OCI-LY3 (cell line): ENCODE measurements at regions not wholly inside any gene's neighbourhood (a gene's known extent, or its start where the extent isn't known, plus 50 kb on each side); places are given as distances from the start of the nearest gene placed in this dataset.

ENCODE experiments used
- H2AFZ ChIP-seq: fragments of 200-600, 300-600 bp; shearing (Covaris generic); 2 replicates; pipeline ENCODE4 v1.6.0; 2014; ENCODE audit warnings: antibody characterized with exemption, low read depth, low read length
- H3K27ac ChIP-seq: fragments of 200-600, 300-600 bp; sonication (generic); 2 replicates; pipeline ENCODE4 v1.5.1; 2014; ENCODE audit warnings: mild to moderate bottlenecking, low read length, moderate library complexity, mixed read lengths
- H3K27me3 ChIP-seq: fragments of 200-600, 300-600 bp; sonication (generic); 2 replicates; pipeline ENCODE4 v1.6.1; 2014; ENCODE audit warnings: low read depth, low read length, mixed read lengths
- H3K36me3 ChIP-seq: fragments of 200-600, 300-600 bp; sonication (generic); replicated peaks from 2 replicates; pipeline ENCODE3; 2014; ENCODE audit warnings: low read depth, low read length, mixed read lengths
- H3K4me1 ChIP-seq: fragments of 300-600, 200-600 bp; sonication (generic); 2 replicates; pipeline ENCODE4 v1.6.1; 2014; ENCODE audit warnings: low read length, mixed read lengths
- H3K4me2 ChIP-seq: fragments of 200-600, 300-600 bp; sonication (generic); 2 replicates; pipeline ENCODE4 v1.6.1; 2014; ENCODE audit warnings: low read length, mixed read lengths
- H3K4me3 ChIP-seq: fragments of 300-600, 200-600 bp; sonication (generic); 2 replicates; pipeline ENCODE4 v1.5.1; 2014; ENCODE audit warnings: antibody characterized with exemption, mild to moderate bottlenecking, low read length, moderate library complexity
- H3K79me2 ChIP-seq: fragments of 300-600, 200-600 bp; shearing (Covaris generic); 2 replicates; pipeline ENCODE4 v1.6.1; 2014; ENCODE audit warnings: mild to moderate bottlenecking, low read length, mixed read lengths
- H3K9ac ChIP-seq: fragments of 300-600, 200-600 bp; shearing (Covaris generic); 2 replicates; pipeline ENCODE4 v1.6.0; 2014; ENCODE audit warnings: mild to moderate bottlenecking, low read length, moderate library complexity
- H3K9me3 ChIP-seq: fragments of 200-600, 300-600 bp; shearing (Covaris generic); 2 replicates; pipeline ENCODE4 v1.6.1; 2014; ENCODE audit warnings: low read length, mixed read lengths; ENCODE audit not compliant: insufficient read depth
- H4K20me1 ChIP-seq: fragments of 200-600, 300-600 bp; sonication (generic); 2 replicates; pipeline ENCODE4 v1.6.1; 2016; ENCODE audit warnings: low read length, mixed read lengths; ENCODE audit not compliant: insufficient read depth
- CTCF ChIP-seq: fragments of 200-600, 300-600 bp; sonication (generic); IDR thresholded peaks from 2 replicates; pipeline ENCODE4 v1.5.1; 2014; ENCODE audit warnings: antibody characterized with exemption, low read length, low read depth
- EZH2phosphoT487 ChIP-seq: fragments of 200-600 bp; shearing (Covaris generic); IDR thresholded peaks from 2 replicates; pipeline ENCODE4 v1.6.1; 2018; ENCODE audit warnings: antibody characterized with exemption, mixed run types, low read depth

DNA sequence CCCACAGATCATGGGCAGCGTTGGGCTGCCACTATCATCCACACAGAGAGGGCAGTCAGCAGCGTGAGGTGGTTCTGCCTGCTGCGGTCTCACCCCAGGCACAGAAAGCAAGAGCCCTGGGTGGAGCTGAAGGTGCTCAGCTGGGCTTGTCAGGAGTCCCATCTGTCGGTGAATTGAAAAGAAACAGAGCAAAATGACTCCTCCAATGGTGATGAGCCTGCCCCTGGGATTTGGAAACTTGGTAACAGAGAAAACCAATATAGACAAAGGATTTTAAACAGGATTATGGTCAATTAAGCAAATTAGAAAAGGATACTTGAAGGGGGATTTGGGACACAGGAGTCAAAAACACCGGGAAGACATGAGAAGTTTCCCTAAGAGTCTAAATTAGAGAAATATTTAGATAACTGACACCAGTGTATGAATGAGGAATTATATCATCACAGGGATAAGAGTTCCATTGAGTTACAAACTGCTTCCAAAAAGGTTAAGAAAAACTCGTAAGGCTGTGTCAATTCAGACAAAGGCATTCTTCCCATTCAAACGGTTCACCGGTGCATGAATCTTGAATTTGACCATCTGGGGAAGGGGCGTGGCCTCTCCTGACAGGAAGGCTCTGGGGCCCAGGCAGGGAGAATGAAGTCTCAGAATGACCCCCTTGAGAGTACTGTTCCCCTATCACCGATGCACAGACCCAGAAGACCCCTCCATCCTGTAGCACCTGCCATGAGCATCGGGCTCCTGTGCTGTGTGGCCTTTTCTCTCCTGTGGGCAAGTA, 70.0 kb upstream of the PRSS58 start:
- Histone ChIP-seq H3K4me3 (no peak overlapping the region), H4K20me1 (no peaks in the 10 kb centered on the region), H3K79me2 (no peaks in the 10 kb centered on the region), H3K36me3 (no peaks in the 10 kb centered on the region), H3K4me2 (no peak overlapping the region), H3K9ac (no peak overlapping the region), H2AFZ (no peak overlapping the region), H3K27me3 (peaks cover 36% of the 10 kb centered on the region), H3K9me3 (no peaks in the 10 kb centered on the region), H3K27ac (no peak overlapping the region), H3K4me1 (no peaks in the 10 kb centered on the region)
- no peak for TF ChIP-seq CTCF
- no peak for TF ChIP-seq EZH2phosphoT487

GRCh38 chr7:142323706-142324105, 65.8 kb upstream of the PRSS58 start:
- H3K27ac ChIP-seq = no peak overlapping the region
- H3K4me3 ChIP-seq = no peak overlapping the region
- H4K20me1 ChIP-seq = no peaks in the 10 kb centered on the region
- H2AFZ ChIP-seq = no peak overlapping the region
- no peaks in the 10 kb centered on the region for H3K36me3 ChIP-seq
- no peaks in the 10 kb centered on the region for H3K4me1 ChIP-seq
- H3K27me3 ChIP-seq = peaks cover 28% of the 10 kb centered on the region
- H3K79me2 ChIP-seq = no peaks in the 10 kb centered on the region
- no peak overlapping the region for H3K4me2 ChIP-seq
- no peak for TF ChIP-seq EZH2phosphoT487
- TF ChIP-seq CTCF = peak; percentile 64
- no peak overlapping the region for H3K9ac ChIP-seq
- no peaks in the 10 kb centered on the region for H3K9me3 ChIP-seq

- Histone ChIP-seq H2AFZ (no peak overlapping the region), H4K20me1 (no peaks in the 10 kb centered on the region), H3K79me2 (no peaks in the 10 kb centered on the region), H3K4me2 (no peak overlapping the region), H3K4me3 (no peak overlapping the region), H3K4me1 (no peaks in the 10 kb centered on the region), H3K9me3 (no peaks in the 10 kb centered on the region), H3K9ac (no peak overlapping the region), H3K27ac (no peak overlapping the region), H3K27me3 (peaks cover 42% of the 10 kb centered on the region), H3K36me3 (no peaks in the 10 kb centered on the region)
- no peak for TF ChIP-seq CTCF
- TF ChIP-seq EZH2phosphoT487 = no peak
Measured at GRCh38 chr7:142321391-142321790, 63.5 kb upstream of the PRSS58 start.

DNA sequence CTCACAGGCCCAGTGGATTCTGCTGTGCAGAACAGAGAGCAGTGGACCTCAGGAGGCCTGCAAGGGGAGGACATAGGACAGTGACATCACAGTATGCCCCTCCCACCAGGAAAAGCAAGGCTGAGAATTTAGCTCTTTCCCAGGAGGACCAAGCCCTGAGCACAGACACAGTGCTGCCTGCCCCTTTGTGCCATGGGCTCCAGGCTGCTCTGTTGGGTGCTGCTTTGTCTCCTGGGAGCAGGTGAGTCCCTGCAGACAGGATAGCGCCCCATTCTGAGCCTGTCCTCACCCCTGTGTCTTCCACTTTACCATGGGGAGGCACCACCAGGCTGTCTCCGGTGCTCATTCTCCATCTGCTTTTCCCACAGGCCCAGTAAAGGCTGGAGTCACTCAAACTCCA, 63.0 kb upstream of the PRSS58 start:
- Histone ChIP-seq H3K4me3 (no peak overlapping the region), H3K4me2 (no peak overlapping the region), H3K27me3 (peaks cover 43% of the 10 kb centered on the region), H3K9me3 (no peaks in the 10 kb centered on the region), H3K79me2 (no peaks in the 10 kb centered on the region), H3K36me3 (no peaks in the 10 kb centered on the region), H3K27ac (no peak overlapping the region), H2AFZ (no peak overlapping the region), H3K4me1 (no peaks in the 10 kb centered on the region), H4K20me1 (no peaks in the 10 kb centered on the region), H3K9ac (no peak overlapping the region)
- TF ChIP-seq CTCF (no peak), EZH2phosphoT487 (no peak)
